NT2/D1 (cell line): ENCODE measurements at regions not wholly inside any gene's neighbourhood (a gene's known extent, or its start where the extent isn't known, plus 50 kb on each side); places are given as distances from the start of the nearest gene placed in this dataset.

Experiments used
- SUZ12 ChIP-seq: IDR thresholded peaks from 2 replicates; pipeline ENCODE4 v1.6.1; 2011; ENCODE audit not compliant: insufficient read length, insufficient read depth; ENCODE audit errors: extremely low read depth
- ZNF274 ChIP-seq: IDR thresholded peaks from 2 replicates; pipeline ENCODE4 v1.6.1; 2011; ENCODE audit warnings: mild to moderate bottlenecking, low read depth, low read length

DNA sequence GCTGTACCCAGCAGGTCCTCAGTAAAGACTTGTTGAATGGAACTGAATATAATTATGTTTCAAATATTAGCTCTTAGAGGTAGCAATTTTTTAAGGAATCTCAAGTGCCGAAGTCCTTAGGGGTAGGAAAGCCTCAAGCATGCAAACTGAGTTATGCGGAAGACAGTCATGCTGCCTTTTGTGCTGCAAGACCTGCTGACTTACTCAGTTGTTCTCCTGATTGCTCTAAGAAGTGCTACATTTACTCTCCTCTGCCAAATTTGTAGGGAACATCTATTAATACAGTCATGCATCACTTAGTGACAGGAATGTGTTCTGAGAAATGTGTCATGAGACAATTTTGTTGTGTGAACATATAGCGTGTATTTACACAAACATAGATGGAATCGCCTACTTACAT lies 325.6 kb upstream of the AZI2 start:
- TF ChIP-seq SUZ12 (no peak), ZNF274 (no peak)
